GM19023 (cell line): ENCODE measurements at regions not wholly inside any gene's neighbourhood (a gene's known extent, or its start where the extent isn't known, plus 50 kb on each side); places are given as distances from the start of the nearest gene placed in this dataset.

Experiments
- ATAC-seq: cut with Tn5 transposase; IDR thresholded peaks from one replicate; pipeline ENCODE4 v1.9.1; 2021; ENCODE audit warnings: mild to moderate bottlenecking, moderate library complexity; ENCODE audit not compliant: unreplicated experiment

GRCh38 chr3:9301091-9301490 lies 51.6 kb upstream of the SRGAP3 start:
- ATAC-seq, result no peak

GRCh38 chr3:9301798-9302197 lies 52.4 kb upstream of the SRGAP3 start:
- no peak for ATAC-seq

- ATAC-seq, result peak; percentile 96
These were observed 53.2 kb upstream of the SRGAP3 start for GRCh38 chr3:9302425-9303181.

- no peak for ATAC-seq
These were observed 54.4 kb upstream of the THUMPD3 start for GRCh38 chr3:9308298-9308990.

GRCh38 chr3:9310043-9310442 lies 52.8 kb upstream of the THUMPD3 start:
- no peak for ATAC-seq

- ATAC-seq, result no peak
These were observed 51.6 kb upstream of the THUMPD3 start for GRCh38 chr3:9311228-9311627.
